Neural progenitor cell (in vitro differentiated cells): ENCODE measurements at regions not wholly inside any gene's neighbourhood (a gene's known extent, or its start where the extent isn't known, plus 50 kb on each side); places are given as distances from the start of the nearest gene placed in this dataset.

Experiments
- EZH2 ChIP-seq: fragments of 200-600 bp; sonication (generic); IDR thresholded peaks from 2 replicates; pipeline ENCODE4 v1.6.1; 2017; ENCODE audit warnings: antibody characterized with exemption, mild to moderate bottlenecking, moderate library complexity
- EZH2phosphoT487 ChIP-seq: fragments of 200-600 bp; sonication (generic); IDR thresholded peaks from 2 replicates; pipeline ENCODE4 v1.6.1; 2017; ENCODE audit warnings: antibody characterized with exemption
- TF ChIP-seq, protein P1 (sequence below): fragments of 200-600 bp; sonication (generic); IDR thresholded peaks from 2 replicates; pipeline ENCODE4 v1.5.1; 2017; ENCODE audit warnings: antibody characterized with exemption, mild to moderate bottlenecking

- TF ChIP-seq, protein P1, sequence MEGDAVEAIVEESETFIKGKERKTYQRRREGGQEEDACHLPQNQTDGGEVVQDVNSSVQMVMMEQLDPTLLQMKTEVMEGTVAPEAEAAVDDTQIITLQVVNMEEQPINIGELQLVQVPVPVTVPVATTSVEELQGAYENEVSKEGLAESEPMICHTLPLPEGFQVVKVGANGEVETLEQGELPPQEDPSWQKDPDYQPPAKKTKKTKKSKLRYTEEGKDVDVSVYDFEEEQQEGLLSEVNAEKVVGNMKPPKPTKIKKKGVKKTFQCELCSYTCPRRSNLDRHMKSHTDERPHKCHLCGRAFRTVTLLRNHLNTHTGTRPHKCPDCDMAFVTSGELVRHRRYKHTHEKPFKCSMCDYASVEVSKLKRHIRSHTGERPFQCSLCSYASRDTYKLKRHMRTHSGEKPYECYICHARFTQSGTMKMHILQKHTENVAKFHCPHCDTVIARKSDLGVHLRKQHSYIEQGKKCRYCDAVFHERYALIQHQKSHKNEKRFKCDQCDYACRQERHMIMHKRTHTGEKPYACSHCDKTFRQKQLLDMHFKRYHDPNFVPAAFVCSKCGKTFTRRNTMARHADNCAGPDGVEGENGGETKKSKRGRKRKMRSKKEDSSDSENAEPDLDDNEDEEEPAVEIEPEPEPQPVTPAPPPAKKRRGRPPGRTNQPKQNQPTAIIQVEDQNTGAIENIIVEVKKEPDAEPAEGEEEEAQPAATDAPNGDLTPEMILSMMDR: no peak
- no peak for TF ChIP-seq EZH2phosphoT487
- TF ChIP-seq EZH2: no peak
Observed at GRCh38 chr4:158422546-158422945, 99.1 kb upstream of the RXFP1 start.
